Fibroblast of pulmonary artery (primary cell): ENCODE measurements at regions not wholly inside any gene's neighbourhood (a gene's known extent, or its start where the extent isn't known, plus 50 kb on each side); places are given as distances from the start of the nearest gene placed in this dataset.

ENCODE experiments used
- DNase-seq: peaks from one replicate; pipeline ENCODE4 v3.0.0-alpha.2; 2010; ENCODE audit warnings: low read depth
- H3K4me3 ChIP-seq: replicated peaks from 2 replicates; pipeline ENCODE4 v1.5.1; 2011; ENCODE audit warnings: low read depth, mild to moderate bottlenecking, control low read depth, low read length, moderate library complexity
- CTCF ChIP-seq: IDR thresholded peaks from 2 replicates; pipeline ENCODE4 v1.5.1; 2011; ENCODE audit warnings: mild to moderate bottlenecking, control low read depth, low read length, inconsistent platforms; ENCODE audit errors: missing control alignments

- DNase-seq = no peak
- no peak overlapping the region for H3K4me3 ChIP-seq
- no peak for TF ChIP-seq CTCF
These were observed 50.3 kb upstream of the SORBS2 start for GRCh38 chr4:185862340-185862739.

- TF ChIP-seq CTCF = no peak
- H3K4me3 ChIP-seq = no peak overlapping the region
- DNase-seq = no peak
These were observed 52.0 kb upstream of the SORBS2 start for GRCh38 chr4:185863946-185864345.

- TF ChIP-seq CTCF = no peak
- no peak overlapping the region for H3K4me3 ChIP-seq
- DNase-seq = peak; percentile 80
These were observed 53.9 kb upstream of the SORBS2 start for GRCh38 chr4:185865901-185866328.

- TF ChIP-seq CTCF = no peak
- DNase-seq = no peak
- H3K4me3 ChIP-seq = no peak overlapping the region
These were observed 55.8 kb upstream of the SORBS2 start for GRCh38 chr4:185867770-185868169.

- TF ChIP-seq CTCF = no peak
- H3K4me3 ChIP-seq = no peak overlapping the region
- no peak for DNase-seq
These were observed 57.0 kb upstream of the SORBS2 start for GRCh38 chr4:185868983-185869382.

- no peak overlapping the region for H3K4me3 ChIP-seq
- no peak for DNase-seq
- no peak for TF ChIP-seq CTCF
These were observed 57.4 kb upstream of the SORBS2 start for GRCh38 chr4:185869427-185869826.

- no peak overlapping the region for H3K4me3 ChIP-seq
- no peak for TF ChIP-seq CTCF
- DNase-seq = no peak
These were observed 58.4 kb upstream of the SORBS2 start for GRCh38 chr4:185870366-185870765.
